ENCODE measurements at regions not wholly inside any gene's neighbourhood (a gene's known extent, or its start where the extent isn't known, plus 50 kb on each side); places are given as distances from the start of the nearest gene placed in this dataset.
"Not testable (repeated sequence)": the region's sequence is repeated elsewhere in the genome, so short reads cannot be mapped to it uniquely, and the experiment has no call there.

DNA sequence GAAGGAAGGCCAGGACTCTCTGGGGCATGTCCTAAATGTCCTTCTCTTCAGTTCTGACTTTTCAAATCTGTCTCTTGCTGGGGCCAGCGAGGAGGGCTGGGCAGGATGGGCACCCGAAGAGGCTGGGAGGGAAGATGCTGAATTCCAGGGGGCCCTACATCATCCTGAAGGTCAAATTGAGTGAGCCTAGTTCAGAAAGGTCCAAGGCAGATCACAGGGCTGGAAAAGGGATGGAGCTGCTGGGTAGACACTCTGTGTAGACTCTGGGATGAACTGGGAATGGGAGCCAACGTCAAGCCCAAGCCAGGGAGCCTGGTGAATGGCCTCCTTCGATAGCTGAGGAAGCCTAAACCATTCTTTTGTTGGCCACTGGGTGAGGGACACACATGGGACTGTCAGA is 133.1 kb downstream of the MYCN start:
- DNase-seq = no peak

DNA sequence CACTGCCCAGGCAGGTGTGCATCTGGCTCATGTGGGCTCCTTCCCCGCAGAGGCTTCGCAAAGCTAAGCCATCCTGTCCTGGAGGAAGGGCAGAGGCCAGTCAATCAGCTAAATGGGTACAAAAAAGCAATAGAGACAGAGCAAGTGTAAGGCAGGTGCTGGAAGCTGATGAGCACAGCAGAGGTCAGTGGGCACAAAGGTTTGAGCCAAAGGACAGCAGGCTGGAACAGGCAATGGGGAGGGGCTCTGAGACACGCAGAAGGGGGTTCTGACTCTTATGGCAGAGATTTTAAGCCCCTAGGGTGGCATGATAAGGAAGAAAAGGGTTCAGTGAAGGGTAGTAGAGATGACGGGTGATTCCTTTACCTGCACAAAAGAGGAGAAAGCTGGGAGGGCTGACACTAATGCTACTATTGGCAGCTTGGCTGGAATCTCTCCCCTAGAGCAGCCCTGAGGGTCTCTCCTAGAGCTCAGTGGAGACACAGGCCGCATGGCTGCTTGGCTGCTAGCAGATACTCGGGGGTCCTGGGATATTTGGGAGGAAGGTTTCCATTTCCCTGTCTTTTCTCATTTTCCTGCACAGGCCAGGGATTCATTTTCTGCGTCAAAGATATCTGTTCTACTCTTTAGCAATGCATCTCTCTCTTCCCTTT is 132.4 kb downstream of the MYCN start:
- no peak for DNase-seq

GRCh38 chr2:16071865-16072637 is 131.7 kb downstream of the MYCN start:
- DNase-seq = no peak

GRCh38 chr2:16071039-16071864 is 130.9 kb downstream of the MYCN start:
- no peak for DNase-seq

GRCh38 chr2:16070648-16070971 is 130.3 kb downstream of the MYCN start:
- DNase-seq = no peak

- no peak for DNase-seq
Measured at GRCh38 chr2:16069933-16070647, 129.7 kb downstream of the MYCN start.

DNA sequence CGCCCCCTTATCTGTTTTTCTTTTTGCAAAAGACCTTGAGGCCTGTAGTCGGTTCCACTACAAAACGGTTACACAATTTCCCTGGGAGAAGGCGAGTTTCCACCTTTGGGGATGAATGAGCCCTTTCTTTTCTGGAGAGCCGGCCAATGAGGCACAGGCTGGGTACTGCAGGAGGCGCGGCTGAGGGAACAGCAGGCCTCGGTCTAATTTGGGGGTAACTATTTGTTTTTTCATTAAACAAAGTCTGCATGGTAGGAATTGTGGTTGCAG is 129.2 kb downstream of the MYCN start:
- DNase-seq = no peak

- DNase-seq = no peak
Measured at GRCh38 chr2:16068552-16068940, 128.2 kb downstream of the MYCN start.

- DNase-seq = no peak
Measured at GRCh38 chr2:16067866-16068551, 127.7 kb downstream of the MYCN start.

DNA sequence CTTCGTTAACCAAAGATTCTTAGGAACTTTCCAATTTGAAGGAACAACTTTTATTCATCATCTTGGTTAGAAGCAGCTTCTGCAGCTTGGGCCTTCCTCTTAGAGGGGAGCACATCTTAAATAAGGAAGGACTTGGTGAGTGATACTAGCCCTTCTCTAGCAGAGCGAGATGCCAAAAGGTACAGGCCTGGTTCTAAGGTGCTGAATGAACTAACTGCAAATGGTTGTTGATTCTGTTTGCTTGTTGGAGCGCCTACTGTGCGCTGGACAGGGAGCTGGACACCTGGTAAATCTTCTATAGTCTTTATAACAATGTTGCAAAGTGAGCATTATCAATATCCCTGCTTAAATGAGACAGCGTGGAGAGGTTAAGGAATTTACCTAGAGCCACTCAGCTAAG is 127.1 kb downstream of the MYCN start:
- DNase-seq = no peak

DNA sequence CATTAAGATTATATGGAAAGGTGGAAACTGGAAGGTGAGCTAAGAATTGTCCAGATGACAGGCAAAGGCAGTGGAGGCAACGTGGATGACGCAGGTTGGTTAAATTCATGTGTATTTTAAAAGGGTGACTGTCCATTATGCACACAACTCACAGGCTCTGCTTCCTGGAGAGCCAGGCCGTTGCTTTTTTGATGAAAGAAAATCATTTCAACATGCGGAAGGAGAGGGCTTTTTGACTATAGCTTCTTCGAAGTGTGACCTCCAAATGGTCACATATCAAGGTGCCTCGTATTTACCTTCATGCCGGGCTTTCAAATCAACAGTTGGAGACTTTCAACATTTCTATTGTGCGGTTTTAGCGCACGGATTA is 126.7 kb downstream of the MYCN start:
- no peak for DNase-seq

GRCh38 chr2:16066261-16067036 is 126.1 kb downstream of the MYCN start:
- DNase-seq = no peak

GRCh38 chr2:16065272-16066069 is 125.1 kb downstream of the MYCN start:
- not testable (repeated sequence) for DNase-seq

DNA sequence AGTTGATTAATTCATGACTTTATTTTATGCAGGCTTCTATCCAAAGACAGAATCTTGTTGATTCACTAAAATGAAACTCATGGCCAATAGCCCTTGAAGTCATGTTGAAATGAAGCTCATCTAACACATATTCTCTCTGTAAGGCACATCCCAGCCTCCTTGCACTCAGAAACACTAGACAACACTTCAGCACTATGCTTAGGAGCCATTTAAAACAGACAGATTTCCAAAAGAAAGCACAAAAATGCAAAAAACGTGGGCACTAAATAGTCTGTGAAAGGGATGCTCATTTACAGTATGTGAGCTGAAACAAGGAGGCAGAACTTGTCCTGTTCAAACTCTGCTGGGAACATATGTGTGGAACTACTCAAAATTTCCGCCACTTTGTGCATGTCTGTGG is 124.4 kb downstream of the MYCN start:
- DNase-seq = no peak

GRCh38 chr2:16063955-16064633 is 123.7 kb downstream of the MYCN start:
- DNase-seq = no peak

DNA sequence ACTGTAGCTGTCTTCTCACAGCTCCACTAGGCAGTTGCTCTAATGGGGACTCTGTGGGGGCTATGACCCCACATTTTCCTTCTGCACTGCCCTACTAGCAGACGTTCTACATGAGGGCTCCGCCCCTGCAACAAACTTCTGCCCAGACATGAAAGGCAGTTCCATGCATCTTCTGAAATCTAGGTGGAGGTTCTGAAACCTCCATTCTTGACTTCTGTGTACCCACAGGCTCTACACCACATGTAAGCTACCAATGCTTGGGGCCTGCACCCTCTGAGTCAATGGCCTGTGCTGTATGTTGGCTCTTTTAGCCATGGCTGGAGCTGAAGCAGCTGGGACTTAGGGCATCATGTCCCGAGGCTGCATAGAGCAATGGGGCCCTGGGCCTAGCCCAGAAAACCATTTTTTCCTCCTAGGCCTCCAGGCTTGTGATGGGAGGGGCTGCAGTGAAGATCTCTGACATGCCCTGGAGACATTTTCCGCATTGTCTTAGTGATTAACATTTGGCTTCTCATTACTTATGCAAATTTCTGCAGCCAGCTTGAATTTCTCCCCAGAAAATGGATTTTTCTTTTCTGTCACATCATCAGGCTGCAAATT is 123.0 kb downstream of the MYCN start:
- no peak for DNase-seq

- DNase-seq = no peak
Measured at GRCh38 chr2:16062471-16063250, 122.3 kb downstream of the MYCN start.

GRCh38 chr2:16061441-16062217 is 121.3 kb downstream of the MYCN start:
- DNase-seq = no peak
